Thyroid gland (tissue), 4 donors: ENCODE measurements at regions not wholly inside any gene's neighbourhood (a gene's known extent, or its start where the extent isn't known, plus 50 kb on each side); places are given as distances from the start of the nearest gene placed in this dataset.

Source experiments
- DNase-seq, 2 donors: peaks; one replicate each; pipeline ENCODE4 v3.0.0-alpha.2; 2019
- H3K27ac ChIP-seq, 3 donors: fragments of 200-600 bp; sonication (generic); 1 replicate in 2 of 3; 2 replicates in 1 of 3; pipeline ENCODE4 v1.5.1; 2016 to 2019; ENCODE audit warnings: mild to moderate bottlenecking in 1 of 3, moderate library complexity in 1 of 3
- H3K27me3 ChIP-seq: fragments of 200-600 bp; sonication (generic); one replicate; pipeline ENCODE4 v1.5.1; 2019
- H3K36me3 ChIP-seq, 2 donors: fragments of 200-600 bp; sonication (generic); one replicate each; pipeline ENCODE4 v1.5.1; 2016 to 2019
- H3K4me1 ChIP-seq, 2 donors: fragments of 200-600 bp; sonication (generic); one replicate each; pipeline ENCODE4 v1.5.1; 2017 to 2019
- H3K4me3 ChIP-seq, 3 donors: fragments of 200-600 bp; sonication (generic); replicated peaks in 1 of 3; 1 replicate in 2 of 3; 2 replicates in 1 of 3; pipeline ENCODE4 v1.5.1; 2016; ENCODE audit warnings: mild to moderate bottlenecking in 1 of 3
- H3K9me3 ChIP-seq: fragments of 200-600 bp; sonication (generic); one replicate; pipeline ENCODE4 v1.5.1; 2017
- CTCF ChIP-seq, 6 experiments: fragments of 200-600 bp in 3 of 6; fragments of 450-650 bp in 3 of 6; sonication (generic) in 3 of 6; IDR thresholded peaks; one replicate each; pipeline ENCODE4 v1.5.1; 2016 to 2019; ENCODE audit warnings: antibody characterized with exemption in 6 of 6, mild to moderate bottlenecking in 2 of 6, inconsistent platforms in 1 of 6, moderate library complexity in 1 of 6
- POLR2A ChIP-seq, 2 donors: fragments of 450-650 bp; IDR thresholded peaks; one replicate each; pipeline ENCODE4 v1.6.1; 2017; ENCODE audit warnings: antibody characterized with exemption in 2 of 2, mild to moderate bottlenecking in 2 of 2, moderate library complexity in 1 of 2
- WGBS, 2 donors: methylation state at CpG; one replicate each; pipeline ENCODE4 v1.1.5; 2017; 5-methylcytosine and 5-hydroxymethylcytosine counted together
- intact Hi-C: fragments of 100-400 bp; cut with DNase I; formaldehyde crosslinking; loops from one replicate; pipeline ENCODE4 v1.15.1; 2023

- Histone ChIP-seq H3K27me3 (no peaks in the 10 kb centered on the region), H3K4me3 (no peak overlapping the region), H3K9me3 (no peaks in the 10 kb centered on the region), H3K36me3 (no peaks in the 10 kb centered on the region), H3K4me1 (no peaks in the 10 kb centered on the region), H3K27ac (no peak overlapping the region)
- intact Hi-C loops: no loop called here
- no peak for DNase-seq
- no peak for TF ChIP-seq POLR2A (IDR thresholded peaks at IDR 0.05)
- no peak for TF ChIP-seq CTCF (IDR thresholded peaks at IDR 0.05)
- WGBS, 2 donors: 80 to 83% methylated on average over 11 of the region's 11 CpGs
Measured at GRCh38 chr22:48953830-48954229, 873.8 kb downstream of the BRD1 start.

- Histone ChIP-seq H3K9me3 (no peaks in the 10 kb centered on the region), H3K4me3 (no peak overlapping the region), H3K27ac (no peak overlapping the region), H3K27me3 (no peaks in the 10 kb centered on the region), H3K36me3 (no peaks in the 10 kb centered on the region), H3K4me1 (no peaks in the 10 kb centered on the region)
- WGBS, 2 donors: 86 to 90% methylated on average over 10 to 11 of the region's 11 CpGs
- intact Hi-C loops: no loop called here
- no peak for DNase-seq
- TF ChIP-seq CTCF (IDR thresholded peaks at IDR 0.05) (no peak), POLR2A (IDR thresholded peaks at IDR 0.05) (no peak)
Measured at GRCh38 chr22:48953103-48953720, 874.5 kb downstream of the BRD1 start.

GRCh38 chr22:48952256-48953102 is 875.2 kb downstream of the BRD1 start:
- WGBS, 2 donors: 75 to 79% methylated on average over 12 to 15 of the region's 19 CpGs

GRCh38 chr22:48951836-48952235 is 875.8 kb downstream of the BRD1 start:
- 71 to 91% methylated on average over 6 of the region's 6 CpGs for WGBS, 2 donors
- Histone ChIP-seq H3K27ac (no peak overlapping the region), H3K4me1 (no peaks in the 10 kb centered on the region), H3K27me3 (no peaks in the 10 kb centered on the region), H3K36me3 (no peaks in the 10 kb centered on the region), H3K9me3 (no peaks in the 10 kb centered on the region), H3K4me3 (no peak overlapping the region)
- TF ChIP-seq POLR2A (IDR thresholded peaks at IDR 0.05) (no peak), CTCF (IDR thresholded peaks at IDR 0.05) (no peak)
- no peak for DNase-seq
- intact Hi-C loops: no loop called here

More at GRCh38 chr22:48952256-48953102, 875.2 kb downstream of the BRD1 start:
- Histone ChIP-seq H3K9me3 (no peaks in the 10 kb centered on the region), H3K36me3 (no peaks in the 10 kb centered on the region), H3K4me1 (no peaks in the 10 kb centered on the region), H3K27ac (no peak overlapping the region), H3K27me3 (no peaks in the 10 kb centered on the region), H3K4me3 (no peak overlapping the region)
- TF ChIP-seq POLR2A (IDR thresholded peaks at IDR 0.05) (no peak), CTCF (IDR thresholded peaks at IDR 0.05) (no peak)
- intact Hi-C loops: no loop called here
- no peak for DNase-seq
